ENCODE measurements at regions not wholly inside any gene's neighbourhood (a gene's known extent, or its start where the extent isn't known, plus 50 kb on each side); places are given as distances from the start of the nearest gene placed in this dataset. TPM values are rescaled to one million over a fixed set of nuclear protein-coding genes. Genes with fewer than 3 reads are reported as not detected.

DNA sequence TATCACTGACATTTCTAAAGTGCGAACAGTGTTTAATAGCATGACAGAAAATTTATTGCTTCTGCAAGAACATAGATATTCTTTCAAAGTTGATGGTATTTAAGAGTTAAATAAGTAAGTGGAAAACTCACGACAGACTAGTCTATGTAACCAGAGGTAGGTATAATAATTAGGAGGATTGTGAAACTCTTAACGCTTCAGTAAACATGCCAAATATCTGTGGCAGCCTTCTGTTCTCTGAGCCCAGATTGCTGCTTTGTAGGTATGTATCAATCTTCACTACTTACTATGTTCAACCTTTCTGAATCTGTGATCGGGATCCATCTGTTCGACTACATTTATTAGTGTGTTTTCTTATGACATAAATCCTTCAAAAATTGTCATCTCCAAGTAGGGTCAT lies 53.6 kb upstream of the SPANXB1 start:
- H3K4me3 Mint-ChIP-seq (ENCODE audit: low read depth), result no peak overlapping the region
- DNase-seq (ENCODE audit: low spot score, unreplicated experiment), result no peak
- peaks cover 7% of the 10 kb centered on the region for H3K4me1 Mint-ChIP-seq (ENCODE audit: low read depth)
- H3K27me3 Mint-ChIP-seq, result no peaks in the 10 kb centered on the region
- peaks cover 32% of the 10 kb centered on the region for H3K9me3 Mint-ChIP-seq (ENCODE audit: low read depth)
- H3K27ac Mint-ChIP-seq, result no peak overlapping the region
- H3K36me3 Mint-ChIP-seq (ENCODE audit: insufficient read depth), result no peaks in the 10 kb centered on the region
- TF ChIP-seq, protein P1, sequence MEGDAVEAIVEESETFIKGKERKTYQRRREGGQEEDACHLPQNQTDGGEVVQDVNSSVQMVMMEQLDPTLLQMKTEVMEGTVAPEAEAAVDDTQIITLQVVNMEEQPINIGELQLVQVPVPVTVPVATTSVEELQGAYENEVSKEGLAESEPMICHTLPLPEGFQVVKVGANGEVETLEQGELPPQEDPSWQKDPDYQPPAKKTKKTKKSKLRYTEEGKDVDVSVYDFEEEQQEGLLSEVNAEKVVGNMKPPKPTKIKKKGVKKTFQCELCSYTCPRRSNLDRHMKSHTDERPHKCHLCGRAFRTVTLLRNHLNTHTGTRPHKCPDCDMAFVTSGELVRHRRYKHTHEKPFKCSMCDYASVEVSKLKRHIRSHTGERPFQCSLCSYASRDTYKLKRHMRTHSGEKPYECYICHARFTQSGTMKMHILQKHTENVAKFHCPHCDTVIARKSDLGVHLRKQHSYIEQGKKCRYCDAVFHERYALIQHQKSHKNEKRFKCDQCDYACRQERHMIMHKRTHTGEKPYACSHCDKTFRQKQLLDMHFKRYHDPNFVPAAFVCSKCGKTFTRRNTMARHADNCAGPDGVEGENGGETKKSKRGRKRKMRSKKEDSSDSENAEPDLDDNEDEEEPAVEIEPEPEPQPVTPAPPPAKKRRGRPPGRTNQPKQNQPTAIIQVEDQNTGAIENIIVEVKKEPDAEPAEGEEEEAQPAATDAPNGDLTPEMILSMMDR (IDR thresholded peaks at IDR 0.05; ENCODE audit: unreplicated experiment), result no peak

DNA sequence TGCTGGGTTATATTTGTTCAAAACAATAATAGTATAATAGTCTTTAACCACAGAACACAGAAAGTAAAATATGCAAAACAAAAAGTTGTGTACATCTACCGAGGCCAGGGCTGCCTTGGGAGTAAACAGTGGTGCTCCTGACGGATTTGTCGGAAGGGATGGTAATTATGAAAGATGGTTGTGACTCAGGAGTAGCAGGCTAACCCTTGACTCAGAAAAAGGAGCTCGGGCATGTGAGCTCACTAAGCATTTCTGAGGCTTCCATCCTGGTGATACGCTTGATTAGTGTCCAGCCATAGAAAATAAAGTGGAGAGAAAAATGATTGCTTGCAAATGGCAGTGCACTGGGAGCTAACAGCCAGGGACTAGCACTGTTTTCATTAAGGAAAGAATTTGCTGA lies 53.2 kb upstream of the SPANXB1 start:
- TF ChIP-seq, protein P1 (IDR thresholded peaks at IDR 0.05; ENCODE audit: unreplicated experiment), result no peak
- no peak for DNase-seq (ENCODE audit: low spot score, unreplicated experiment)
- H3K27me3 Mint-ChIP-seq, result no peaks in the 10 kb centered on the region
- no peak overlapping the region for H3K4me3 Mint-ChIP-seq (ENCODE audit: low read depth)
- no peaks in the 10 kb centered on the region for H3K36me3 Mint-ChIP-seq (ENCODE audit: insufficient read depth)
- peaks cover 9% of the 10 kb centered on the region for H3K4me1 Mint-ChIP-seq (ENCODE audit: low read depth)
- H3K9me3 Mint-ChIP-seq (ENCODE audit: low read depth), result peaks cover 34% of the 10 kb centered on the region
- H3K27ac Mint-ChIP-seq, result no peak overlapping the region

Small RNA genes lying in the stretch of these regions (microRNA-seq; reads per million reads assigned to microRNA genes)
- not detected for gene MIR320D2 (ENCODE audit: borderline number of aligned reads, unreplicated experiment)
